ENCODE measurements at regions not wholly inside any gene's neighbourhood (a gene's known extent, or its start where the extent isn't known, plus 50 kb on each side); places are given as distances from the start of the nearest gene placed in this dataset.

DNA sequence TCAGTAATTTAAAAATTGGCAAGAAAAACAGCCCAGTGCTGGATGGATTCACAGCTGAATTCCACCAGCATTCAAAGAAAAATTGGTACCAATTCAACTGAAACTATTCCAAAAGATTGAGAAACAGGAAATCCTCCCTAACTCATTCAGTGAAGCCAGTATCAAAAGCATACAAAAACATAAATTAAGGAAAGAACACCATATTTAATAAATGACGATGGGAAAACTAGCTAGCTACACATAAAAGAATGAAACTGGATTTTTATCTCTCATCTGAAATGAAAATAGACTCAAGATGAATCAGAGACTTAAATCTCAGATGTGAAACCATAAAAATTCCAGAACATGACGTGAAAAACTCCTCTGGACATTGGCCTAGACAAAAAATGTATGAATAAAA, 516.8 kb upstream of the SPANXN1 start:
- no peaks in the 10 kb centered on the region for H3K79me2 ChIP-seq (ENCODE audit: insufficient read depth, low read length)
- no peak overlapping the region for H2AFZ ChIP-seq (ENCODE audit: low read length)
- H3K9me3 ChIP-seq (ENCODE audit: low read length), result no peaks in the 10 kb centered on the region
- no peaks in the 10 kb centered on the region for H3K4me1 ChIP-seq (ENCODE audit: insufficient read depth, low read length, severe bottlenecking)
- H4K20me1 ChIP-seq (ENCODE audit: insufficient read depth, low read length), result no peaks in the 10 kb centered on the region
- no peaks in the 10 kb centered on the region for H3K36me3 ChIP-seq (ENCODE audit: insufficient read depth, low read length)
- no peak overlapping the region for H3K27ac ChIP-seq (ENCODE audit: low read depth, low read length, poor library complexity, severe bottlenecking)
- no peak overlapping the region for H3K4me2 ChIP-seq (ENCODE audit: low read length)
- no peak overlapping the region for H3K9ac ChIP-seq (ENCODE audit: low read length)
- H3K4me3 ChIP-seq (ENCODE audit: low read depth, low read length, poor library complexity, severe bottlenecking), result no peak overlapping the region
- H3F3A ChIP-seq (ENCODE audit: insufficient read depth, low read length), result no peaks in the 10 kb centered on the region
- H3K27me3 ChIP-seq (ENCODE audit: insufficient read depth, low read length), result no peaks in the 10 kb centered on the region
- no peaks in the 10 kb centered on the region for H3K9me2 ChIP-seq (ENCODE audit: low read depth, low read length)
- TF ChIP-seq EZH2 (IDR thresholded peaks at IDR 0.05; ENCODE audit: borderline replicate concordance, low read length), result no peak
- TF ChIP-seq, protein P1, sequence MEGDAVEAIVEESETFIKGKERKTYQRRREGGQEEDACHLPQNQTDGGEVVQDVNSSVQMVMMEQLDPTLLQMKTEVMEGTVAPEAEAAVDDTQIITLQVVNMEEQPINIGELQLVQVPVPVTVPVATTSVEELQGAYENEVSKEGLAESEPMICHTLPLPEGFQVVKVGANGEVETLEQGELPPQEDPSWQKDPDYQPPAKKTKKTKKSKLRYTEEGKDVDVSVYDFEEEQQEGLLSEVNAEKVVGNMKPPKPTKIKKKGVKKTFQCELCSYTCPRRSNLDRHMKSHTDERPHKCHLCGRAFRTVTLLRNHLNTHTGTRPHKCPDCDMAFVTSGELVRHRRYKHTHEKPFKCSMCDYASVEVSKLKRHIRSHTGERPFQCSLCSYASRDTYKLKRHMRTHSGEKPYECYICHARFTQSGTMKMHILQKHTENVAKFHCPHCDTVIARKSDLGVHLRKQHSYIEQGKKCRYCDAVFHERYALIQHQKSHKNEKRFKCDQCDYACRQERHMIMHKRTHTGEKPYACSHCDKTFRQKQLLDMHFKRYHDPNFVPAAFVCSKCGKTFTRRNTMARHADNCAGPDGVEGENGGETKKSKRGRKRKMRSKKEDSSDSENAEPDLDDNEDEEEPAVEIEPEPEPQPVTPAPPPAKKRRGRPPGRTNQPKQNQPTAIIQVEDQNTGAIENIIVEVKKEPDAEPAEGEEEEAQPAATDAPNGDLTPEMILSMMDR (IDR thresholded peaks at IDR 0.05; ENCODE audit: low read length), result no peak

DNA sequence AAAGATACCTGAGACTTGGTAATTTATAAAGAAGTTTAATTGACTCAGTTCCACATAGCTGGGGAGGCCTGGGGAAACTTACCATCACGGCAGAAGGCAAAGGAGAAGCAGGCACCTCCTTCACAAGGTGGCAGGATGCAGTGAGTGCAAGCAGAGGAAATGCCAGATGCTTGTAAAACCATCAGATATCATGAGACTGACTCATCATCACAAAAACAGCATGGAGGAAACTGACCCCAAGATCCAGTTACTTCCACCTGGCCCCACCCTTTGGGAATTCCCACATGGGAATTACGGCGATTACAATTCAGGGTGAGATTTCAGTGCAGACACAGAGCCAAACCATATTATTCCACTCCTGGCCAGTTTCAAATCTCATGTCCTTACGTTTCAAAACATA, 514.7 kb upstream of the SPANXN1 start:
- no peak overlapping the region for H2AFZ ChIP-seq (ENCODE audit: low read length)
- no peaks in the 10 kb centered on the region for H3K27me3 ChIP-seq (ENCODE audit: insufficient read depth, low read length)
- no peak overlapping the region for H3K4me3 ChIP-seq (ENCODE audit: low read depth, low read length, poor library complexity, severe bottlenecking)
- no peaks in the 10 kb centered on the region for H3F3A ChIP-seq (ENCODE audit: insufficient read depth, low read length)
- H3K9me3 ChIP-seq (ENCODE audit: low read length), result no peaks in the 10 kb centered on the region
- H3K36me3 ChIP-seq (ENCODE audit: insufficient read depth, low read length), result no peaks in the 10 kb centered on the region
- H3K9me2 ChIP-seq (ENCODE audit: low read depth, low read length), result no peaks in the 10 kb centered on the region
- no peak overlapping the region for H3K9ac ChIP-seq (ENCODE audit: low read length)
- no peaks in the 10 kb centered on the region for H3K79me2 ChIP-seq (ENCODE audit: insufficient read depth, low read length)
- TF ChIP-seq, protein P1 (IDR thresholded peaks at IDR 0.05; ENCODE audit: low read length), result no peak
- no peak for TF ChIP-seq EZH2 (IDR thresholded peaks at IDR 0.05; ENCODE audit: borderline replicate concordance, low read length)
- no peaks in the 10 kb centered on the region for H4K20me1 ChIP-seq (ENCODE audit: insufficient read depth, low read length)
- H3K4me2 ChIP-seq (ENCODE audit: low read length), result no peak overlapping the region
- no peaks in the 10 kb centered on the region for H3K4me1 ChIP-seq (ENCODE audit: insufficient read depth, low read length, severe bottlenecking)
- H3K27ac ChIP-seq (ENCODE audit: low read depth, low read length, poor library complexity, severe bottlenecking), result no peak overlapping the region

DNA sequence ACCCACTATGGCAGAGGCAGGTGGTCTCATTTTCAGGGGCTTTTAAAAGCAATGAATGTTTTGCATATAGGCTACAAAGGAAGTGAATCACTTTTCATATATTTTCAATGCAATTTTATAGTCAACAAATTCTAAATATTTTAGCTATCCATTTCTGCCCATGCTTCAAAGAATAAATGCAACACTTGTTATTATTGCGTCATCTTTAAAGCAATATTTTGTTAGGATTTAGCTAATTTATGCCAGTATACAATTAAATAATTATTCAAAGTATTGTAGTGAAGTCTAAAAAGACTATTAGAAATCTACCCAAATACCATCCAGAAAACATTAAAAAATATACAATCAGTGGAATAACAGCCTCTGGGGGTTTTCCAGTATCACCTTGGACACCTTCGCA, 509.1 kb upstream of the SPANXN1 start:
- H3K36me3 ChIP-seq (ENCODE audit: insufficient read depth, low read length), result no peaks in the 10 kb centered on the region
- H3K4me2 ChIP-seq (ENCODE audit: low read length), result no peak overlapping the region
- no peak overlapping the region for H3K27ac ChIP-seq (ENCODE audit: low read depth, low read length, poor library complexity, severe bottlenecking)
- no peak overlapping the region for H3K9ac ChIP-seq (ENCODE audit: low read length)
- H3K9me2 ChIP-seq (ENCODE audit: low read depth, low read length), result no peaks in the 10 kb centered on the region
- H3K4me3 ChIP-seq (ENCODE audit: low read depth, low read length, poor library complexity, severe bottlenecking), result no peak overlapping the region
- TF ChIP-seq EZH2 (IDR thresholded peaks at IDR 0.05; ENCODE audit: borderline replicate concordance, low read length), result no peak
- TF ChIP-seq, protein P1 (IDR thresholded peaks at IDR 0.05; ENCODE audit: low read length), result no peak
- H3K4me1 ChIP-seq (ENCODE audit: insufficient read depth, low read length, severe bottlenecking), result no peaks in the 10 kb centered on the region
- H3K79me2 ChIP-seq (ENCODE audit: insufficient read depth, low read length), result no peaks in the 10 kb centered on the region
- no peak overlapping the region for H2AFZ ChIP-seq (ENCODE audit: low read length)
- H3K9me3 ChIP-seq (ENCODE audit: low read length), result no peaks in the 10 kb centered on the region
- H3K27me3 ChIP-seq (ENCODE audit: insufficient read depth, low read length), result no peaks in the 10 kb centered on the region
- no peaks in the 10 kb centered on the region for H3F3A ChIP-seq (ENCODE audit: insufficient read depth, low read length)
- no peaks in the 10 kb centered on the region for H4K20me1 ChIP-seq (ENCODE audit: insufficient read depth, low read length)
